ENCODE measurements at regions not wholly inside any gene's neighbourhood (a gene's known extent, or its start where the extent isn't known, plus 50 kb on each side); places are given as distances from the start of the nearest gene placed in this dataset.

DNA sequence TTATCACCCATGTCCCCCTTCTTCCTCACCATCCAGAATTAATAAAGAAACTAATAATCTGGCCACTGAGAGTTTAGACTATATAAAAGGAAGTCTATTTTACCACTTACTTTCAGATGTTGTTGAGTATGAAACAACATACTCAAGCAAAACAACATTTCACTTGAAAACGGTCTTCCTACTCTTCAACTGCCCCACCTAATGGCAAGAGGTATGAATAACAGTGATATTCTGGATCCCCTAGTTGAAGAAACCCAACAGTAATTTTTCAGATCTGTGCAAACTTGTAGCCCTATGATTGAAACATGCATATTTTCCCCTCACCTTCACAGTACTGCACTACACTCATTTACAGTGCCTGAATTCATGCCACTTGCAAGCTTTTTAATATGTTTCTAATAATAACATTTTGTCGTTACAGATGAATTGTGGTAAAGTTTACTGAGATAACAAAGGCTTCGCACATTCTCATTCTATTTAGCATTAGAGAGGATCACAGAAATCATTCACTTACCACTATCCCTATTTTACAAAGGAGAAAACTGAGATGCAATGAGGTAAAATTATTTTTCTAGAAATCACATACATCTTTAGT, 267.9 kb upstream of the PDE4D start:
- peak in 4 of 6 experiments; percentile 24 to 50 (median 44) for TF ChIP-seq CTCF (IDR thresholded peaks at IDR 0.05)
- TF ChIP-seq POLR2A (IDR thresholded peaks at IDR 0.05), result no peak
